Fibroblast of lung (primary cell): ENCODE measurements at regions not wholly inside any gene's neighbourhood (a gene's known extent, or its start where the extent isn't known, plus 50 kb on each side); places are given as distances from the start of the nearest gene placed in this dataset.

Experiments used
- DNase-seq, 2 donors: peaks; one replicate each; pipeline versions ENCODE4 v3.0.0 to v3.0.0-alpha.2; 2010; ENCODE audit warnings: low read depth in 2 of 2
- H2AFZ ChIP-seq: 2 replicates; pipeline ENCODE4 v1.5.1; 2012; ENCODE audit warnings: low read length, control low read depth, inconsistent platforms
- H3K27ac ChIP-seq: 2 replicates; pipeline ENCODE4 v1.5.1; 2011; ENCODE audit warnings: low read length, control low read depth; ENCODE audit not compliant: insufficient read depth
- H3K27me3 ChIP-seq: 2 replicates; pipeline ENCODE4 v1.5.1; 2011; ENCODE audit warnings: mild to moderate bottlenecking, low read length; ENCODE audit not compliant: control insufficient read depth, insufficient read depth
- H3K36me3 ChIP-seq: 2 replicates; pipeline ENCODE4 v1.5.1; 2011; ENCODE audit warnings: low read length; ENCODE audit not compliant: control insufficient read depth, insufficient read depth
- H3K4me1 ChIP-seq: 2 replicates; pipeline ENCODE4 v1.5.1; 2011; ENCODE audit warnings: low read length; ENCODE audit not compliant: control insufficient read depth, insufficient read depth; ENCODE audit errors: extremely low read depth
- H3K4me2 ChIP-seq: 2 replicates; pipeline ENCODE4 v1.5.1; 2011; ENCODE audit warnings: low read length, control low read depth; ENCODE audit not compliant: insufficient read depth; ENCODE audit errors: extremely low read depth
- H3K4me3 ChIP-seq, 4 experiments: fragments of 200-600 bp in 1 of 4; sonication (generic) in 1 of 4; replicated peaks in 1 of 4; 2 replicates each; pipeline ENCODE4 v1.5.1; 2011 to 2016; ENCODE audit warnings: low read length in 4 of 4, low read depth in 3 of 4, mild to moderate bottlenecking in 3 of 4, control low read depth in 2 of 4, inconsistent platforms in 1 of 4, mixed read lengths in 1 of 4; ENCODE audit not compliant: insufficient read depth in 1 of 4; ENCODE audit errors: control extremely low read depth in 1 of 4
- H3K79me2 ChIP-seq: 2 replicates; pipeline ENCODE4 v1.5.1; 2012; ENCODE audit warnings: mild to moderate bottlenecking, low read length, inconsistent platforms; ENCODE audit not compliant: control insufficient read depth, insufficient read depth
- H3K9ac ChIP-seq: 2 replicates; pipeline ENCODE4 v1.5.1; 2011; ENCODE audit warnings: mild to moderate bottlenecking, low read length, control low read depth; ENCODE audit not compliant: insufficient read depth
- H3K9me3 ChIP-seq: 2 replicates; pipeline ENCODE4 v1.5.1; 2012; ENCODE audit warnings: low read depth, low read length; ENCODE audit not compliant: control insufficient read depth, insufficient read depth
- H4K20me1 ChIP-seq: 2 replicates; pipeline ENCODE4 v1.5.1; 2011; ENCODE audit warnings: low read length; ENCODE audit not compliant: control insufficient read depth, insufficient read depth; ENCODE audit errors: extremely low read depth
- CTCF ChIP-seq, 2 donors: IDR thresholded peaks in 1 of 2; conservative IDR thresholded peaks in 1 of 2; 1 replicate in 1 of 2; 2 replicates in 1 of 2; pipeline ENCODE4 v1.5.1; 2011 to 2012; ENCODE audit warnings: low read length in 2 of 2, control low read depth in 1 of 2, inconsistent platforms in 1 of 2, low read depth in 1 of 2, mild to moderate bottlenecking in 1 of 2
- EZH2 ChIP-seq: IDR thresholded peaks from 2 replicates; pipeline ENCODE4 v1.5.1; 2012; ENCODE audit warnings: low read length, control low read depth, mild to moderate bottlenecking; ENCODE audit errors: missing control alignments

- no peak overlapping the region for H2AFZ ChIP-seq
- no peak for DNase-seq
- TF ChIP-seq EZH2 (no peak), CTCF (conservative IDR thresholded peaks at IDR 0.05 in 1 of 2, IDR thresholded peaks at IDR 0.05 in 1 of 2; ENCODE audit: low read depth in 1 of 2, low read length in 2 of 2) (no peak)
- H3K4me3 ChIP-seq = no peak overlapping the region
- H3K9ac ChIP-seq = no peak overlapping the region
- H3K36me3 ChIP-seq = no peaks in the 10 kb centered on the region
- no peak overlapping the region for H3K27ac ChIP-seq
- H3K4me2 ChIP-seq = no peak overlapping the region
- no peaks in the 10 kb centered on the region for H4K20me1 ChIP-seq
- H3K9me3 ChIP-seq = no peaks in the 10 kb centered on the region
- no peaks in the 10 kb centered on the region for H3K27me3 ChIP-seq
- no peaks in the 10 kb centered on the region for H3K79me2 ChIP-seq
- H3K4me1 ChIP-seq = peaks cover 6% of the 10 kb centered on the region
Observed at GRCh38 chr20:53823121-53823764, 229.6 kb upstream of the ZNF217 start.

- H3K79me2 ChIP-seq = no peaks in the 10 kb centered on the region
- TF ChIP-seq EZH2 = no peak
- no peak for TF ChIP-seq CTCF (conservative IDR thresholded peaks at IDR 0.05 in 1 of 2, IDR thresholded peaks at IDR 0.05 in 1 of 2; ENCODE audit: low read depth in 1 of 2, low read length in 2 of 2)
- H3K36me3 ChIP-seq = no peaks in the 10 kb centered on the region
- H2AFZ ChIP-seq = no peak overlapping the region
- peaks cover 4% of the 10 kb centered on the region for H3K4me1 ChIP-seq
- no peaks in the 10 kb centered on the region for H3K27me3 ChIP-seq
- H3K9me3 ChIP-seq = no peaks in the 10 kb centered on the region
- no peaks in the 10 kb centered on the region for H4K20me1 ChIP-seq
- H3K27ac ChIP-seq = no peak overlapping the region
- no peak for DNase-seq
- H3K9ac ChIP-seq = no peak overlapping the region
- H3K4me3 ChIP-seq = no peak overlapping the region
- no peak overlapping the region for H3K4me2 ChIP-seq
Observed at GRCh38 chr20:53822534-53822933, 228.9 kb upstream of the ZNF217 start.

- no peak overlapping the region for H3K4me3 ChIP-seq
- no peak overlapping the region for H3K4me2 ChIP-seq
- H3K36me3 ChIP-seq = no peaks in the 10 kb centered on the region
- H3K9me3 ChIP-seq = no peaks in the 10 kb centered on the region
- H2AFZ ChIP-seq = no peak overlapping the region
- no peaks in the 10 kb centered on the region for H4K20me1 ChIP-seq
- no peaks in the 10 kb centered on the region for H3K4me1 ChIP-seq
- no peak overlapping the region for H3K27ac ChIP-seq
- no peaks in the 10 kb centered on the region for H3K27me3 ChIP-seq
- DNase-seq = no peak
- no peaks in the 10 kb centered on the region for H3K79me2 ChIP-seq
- H3K9ac ChIP-seq = no peak overlapping the region
- TF ChIP-seq EZH2 = no peak
- TF ChIP-seq CTCF (conservative IDR thresholded peaks at IDR 0.05 in 1 of 2, IDR thresholded peaks at IDR 0.05 in 1 of 2; ENCODE audit: low read depth in 1 of 2, low read length in 2 of 2) = no peak
Observed at GRCh38 chr20:53819973-53820451, 226.4 kb upstream of the ZNF217 start.
